A673 (cell line): ENCODE measurements at regions not wholly inside any gene's neighbourhood (a gene's known extent, or its start where the extent isn't known, plus 50 kb on each side); places are given as distances from the start of the nearest gene placed in this dataset.

Experiments
- BruUV-seq: library from RNA; stranded (reverse); fragments of 400-500 nt; replicated peaks from 2 replicates; lab custom pipeline; 2021; lab: Mats Ljungman, UMichigan
- CTCF ChIA-PET: fragments of 300-600 bp; sonication (Branson Sonifier 250); formaldehyde crosslinking; loops from one replicate; lab custom pipeline; 2022; ENCODE audit warnings: antibody characterized with exemption; lab: Charles Lee
- POLR2A ChIA-PET: fragments of 300-600 bp; sonication (Branson Sonifier 250); formaldehyde crosslinking; loops from one replicate; lab custom pipeline; 2022; ENCODE audit warnings: antibody characterized with exemption; ENCODE audit not compliant: low non-redundant PET; lab: Charles Lee
- DNase-seq: peaks from one replicate; pipeline ENCODE4 v3.0.0-alpha.2; 2015; ENCODE audit warnings: low spot score
- H3K27ac ChIP-seq: fragments of 200-600 bp; sonication (generic); 2 replicates; pipeline ENCODE4 v1.5.1; 2016; ENCODE audit warnings: mixed run types, low read depth, mild to moderate bottlenecking, mixed read lengths, antibody characterized with exemption, low read length; ENCODE audit not compliant: poor library complexity, severe bottlenecking
- H3K27me3 ChIP-seq: fragments of 200-600 bp; sonication (generic); replicated peaks from 2 replicates; pipeline ENCODE4 v1.6.1; 2017; ENCODE audit warnings: mixed run types, low read depth, mild to moderate bottlenecking, mixed read lengths, antibody characterized with exemption, low read length; ENCODE audit not compliant: insufficient read depth, poor library complexity
- H3K36me3 ChIP-seq: fragments of 200-600 bp; sonication (generic); 2 replicates; pipeline ENCODE4 v1.6.1; 2016; ENCODE audit warnings: mixed run types, mild to moderate bottlenecking, mixed read lengths, antibody characterized with exemption, low read length; ENCODE audit not compliant: insufficient read depth, poor library complexity, severe bottlenecking
- H3K4me1 ChIP-seq: fragments of 200-600 bp; sonication (generic); 2 replicates; pipeline ENCODE4 v1.6.1; 2017; ENCODE audit warnings: mixed run types, mild to moderate bottlenecking, mixed read lengths, antibody characterized with exemption, low read length; ENCODE audit not compliant: insufficient read depth, poor library complexity, severe bottlenecking
- H3K4me3 ChIP-seq: fragments of 200-600 bp; sonication (generic); 2 replicates; pipeline ENCODE4 v1.5.1; 2016; ENCODE audit warnings: low read depth, mixed run types, mild to moderate bottlenecking, mixed read lengths, low read length; ENCODE audit not compliant: poor library complexity, severe bottlenecking
- H3K9me3 ChIP-seq: fragments of 200-600 bp; sonication (generic); 2 replicates; pipeline ENCODE4 v1.6.1; 2016; ENCODE audit warnings: mixed run types, low read depth, mild to moderate bottlenecking, mixed read lengths, antibody characterized with exemption, low read length; ENCODE audit not compliant: poor library complexity, severe bottlenecking
- CTCF ChIP-seq: fragments of 300-800, 200-600 bp; sonication (generic); conservative IDR thresholded peaks from 2 replicates; pipeline ENCODE4 v1.5.1; 2017; ENCODE audit warnings: low read depth, mild to moderate bottlenecking, antibody characterized with exemption, low read length, moderate library complexity, mixed read lengths
- EZH2 ChIP-seq: fragments of 200-600 bp; sonication (generic); IDR thresholded peaks from 2 replicates; pipeline ENCODE4 v1.6.1; 2017; ENCODE audit warnings: borderline replicate concordance, low read depth, mild to moderate bottlenecking, mixed read lengths, antibody characterized with exemption, low read length; ENCODE audit not compliant: poor library complexity, severe bottlenecking
- intact Hi-C: fragments of 100-400 bp; cut with micrococcal nuclease; formaldehyde crosslinking; loops from one replicate; pipeline ENCODE4 v1.10.0; 2022; ENCODE audit not compliant: unreplicated experiment

- intact Hi-C loops: no loop called here
- no peaks in the 10 kb centered on the region for H3K9me3 ChIP-seq
- CTCF ChIA-PET: no interaction called here
- no TSS peak for BruUV-seq
- H3K27ac ChIP-seq: no peak overlapping the region
- no peak for DNase-seq
- H3K4me3 ChIP-seq: no peak overlapping the region
- H3K27me3 ChIP-seq: peaks cover 55% of the 10 kb centered on the region
- H3K36me3 ChIP-seq: no peaks in the 10 kb centered on the region
- POLR2A ChIA-PET: no interaction called here
- no peaks in the 10 kb centered on the region for H3K4me1 ChIP-seq
- TF ChIP-seq CTCF: no peak
- TF ChIP-seq EZH2: no peak
These were observed 95.0 kb upstream of the LDAH start for GRCh38 chr2:20917719-20918572.

- TF ChIP-seq CTCF (no peak), EZH2 (no peak)
- no peak overlapping the region for H3K27ac ChIP-seq
- no TSS peak for BruUV-seq
- intact Hi-C loops: no loop called here
- DNase-seq: no peak
- POLR2A ChIA-PET: no interaction called here
- no peaks in the 10 kb centered on the region for H3K4me1 ChIP-seq
- peaks cover 54% of the 10 kb centered on the region for H3K27me3 ChIP-seq
- H3K9me3 ChIP-seq: no peaks in the 10 kb centered on the region
- H3K4me3 ChIP-seq: no peak overlapping the region
- CTCF ChIA-PET: no interaction called here
- no peaks in the 10 kb centered on the region for H3K36me3 ChIP-seq
These were observed 94.4 kb upstream of the LDAH start for GRCh38 chr2:20917287-20917660.

- H3K27me3 ChIP-seq: peaks cover 54% of the 10 kb centered on the region
- no peak overlapping the region for H3K27ac ChIP-seq
- ChIA-PET CTCF (no interaction called here), POLR2A (no interaction called here)
- no peak for DNase-seq
- BruUV-seq: no TSS peak
- intact Hi-C loops: no loop called here
- TF ChIP-seq CTCF: no peak
- TF ChIP-seq EZH2: no peak
- H3K36me3 ChIP-seq: no peaks in the 10 kb centered on the region
- no peaks in the 10 kb centered on the region for H3K9me3 ChIP-seq
- no peak overlapping the region for H3K4me3 ChIP-seq
- H3K4me1 ChIP-seq: no peaks in the 10 kb centered on the region
These were observed 93.8 kb upstream of the LDAH start for GRCh38 chr2:20916604-20917286.
